ENCODE measurements at regions not wholly inside any gene's neighbourhood (a gene's known extent, or its start where the extent isn't known, plus 50 kb on each side); places are given as distances from the start of the nearest gene placed in this dataset.

GRCh38 chr2:66109419-66109818, 325.5 kb upstream of the MEIS1 start:
- TF ChIP-seq, protein P1, sequence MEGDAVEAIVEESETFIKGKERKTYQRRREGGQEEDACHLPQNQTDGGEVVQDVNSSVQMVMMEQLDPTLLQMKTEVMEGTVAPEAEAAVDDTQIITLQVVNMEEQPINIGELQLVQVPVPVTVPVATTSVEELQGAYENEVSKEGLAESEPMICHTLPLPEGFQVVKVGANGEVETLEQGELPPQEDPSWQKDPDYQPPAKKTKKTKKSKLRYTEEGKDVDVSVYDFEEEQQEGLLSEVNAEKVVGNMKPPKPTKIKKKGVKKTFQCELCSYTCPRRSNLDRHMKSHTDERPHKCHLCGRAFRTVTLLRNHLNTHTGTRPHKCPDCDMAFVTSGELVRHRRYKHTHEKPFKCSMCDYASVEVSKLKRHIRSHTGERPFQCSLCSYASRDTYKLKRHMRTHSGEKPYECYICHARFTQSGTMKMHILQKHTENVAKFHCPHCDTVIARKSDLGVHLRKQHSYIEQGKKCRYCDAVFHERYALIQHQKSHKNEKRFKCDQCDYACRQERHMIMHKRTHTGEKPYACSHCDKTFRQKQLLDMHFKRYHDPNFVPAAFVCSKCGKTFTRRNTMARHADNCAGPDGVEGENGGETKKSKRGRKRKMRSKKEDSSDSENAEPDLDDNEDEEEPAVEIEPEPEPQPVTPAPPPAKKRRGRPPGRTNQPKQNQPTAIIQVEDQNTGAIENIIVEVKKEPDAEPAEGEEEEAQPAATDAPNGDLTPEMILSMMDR (IDR thresholded peaks at IDR 0.05), result no peak
- no peak for TF ChIP-seq EZH2 (IDR thresholded peaks at IDR 0.05; ENCODE audit: borderline replicate concordance, insufficient read depth, low read depth, low read length, poor library complexity, severe bottlenecking)

Measured in B cell (primary cell).